ENCODE measurements at regions not wholly inside any gene's neighbourhood (a gene's known extent, or its start where the extent isn't known, plus 50 kb on each side); places are given as distances from the start of the nearest gene placed in this dataset.

DNA sequence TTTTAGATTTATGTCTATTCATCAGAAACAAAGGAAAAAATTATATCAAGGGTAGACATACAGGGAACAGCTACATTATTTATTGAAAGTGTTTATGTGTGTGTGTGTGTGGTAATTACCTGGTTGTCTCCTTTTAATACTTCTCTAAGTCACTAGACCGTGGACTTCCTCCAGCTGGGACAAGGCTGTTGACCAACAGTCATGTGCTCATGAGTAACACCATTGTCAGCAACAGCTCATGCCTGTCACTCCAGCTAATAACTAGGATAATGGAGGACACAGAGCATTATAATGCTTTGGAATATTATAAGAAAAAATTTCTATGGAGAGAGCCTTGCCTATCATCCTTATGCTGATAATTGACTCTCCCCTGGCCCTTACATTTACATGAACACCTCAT lies 125.3 kb upstream of the SALL1 start:
- Histone ChIP-seq H3K27ac (no peak overlapping the region), H3K27me3 (no peaks in the 10 kb centered on the region), H3K36me3 (no peaks in the 10 kb centered on the region), H3K4me3 (no peak overlapping the region), H3K9me3 (peaks cover 4 to 9% of the 10 kb centered on the region in 2 donors), H3K4me1 (no peaks in the 10 kb centered on the region)
- TF ChIP-seq POLR2A (IDR thresholded peaks at IDR 0.05) = no peak
- no peak for TF ChIP-seq CTCF (IDR thresholded peaks at IDR 0.05)
- no peak for TF ChIP-seq POLR2AphosphoS5 (IDR thresholded peaks at IDR 0.05)
- intact Hi-C loops (cut with DNase I; ENCODE audit: low total_unique reads) = no loop called here
- no peak for DNase-seq (ENCODE audit: low spot score in 2 of 2)

- Histone ChIP-seq H3K4me1 (no peaks in the 10 kb centered on the region), H3K9me3 (peaks cover 0 to 5% of the 10 kb centered on the region in 2 donors), H3K36me3 (no peaks in the 10 kb centered on the region), H3K4me3 (no peak overlapping the region), H3K27me3 (no peaks in the 10 kb centered on the region), H3K27ac (no peak overlapping the region)
- DNase-seq (ENCODE audit: low spot score in 2 of 2) = no peak
- no peak for TF ChIP-seq POLR2A (IDR thresholded peaks at IDR 0.05)
- TF ChIP-seq CTCF (IDR thresholded peaks at IDR 0.05) = no peak
- no peak for TF ChIP-seq POLR2AphosphoS5 (IDR thresholded peaks at IDR 0.05)
- intact Hi-C loops (cut with DNase I; ENCODE audit: low total_unique reads) = loop anchor here (5.0 kb wide), 1 partner anchor 305 kb away; no protein-coding TSS in a partner anchor
These were observed 121.3 kb upstream of the SALL1 start for GRCh38 chr16:51272420-51272819.

GRCh38 chr16:51271156-51271701 lies 120.2 kb upstream of the SALL1 start:
- TF ChIP-seq CTCF (IDR thresholded peaks at IDR 0.05) = no peak
- no peak for TF ChIP-seq POLR2A (IDR thresholded peaks at IDR 0.05)
- no peak for TF ChIP-seq POLR2AphosphoS5 (IDR thresholded peaks at IDR 0.05)
- H3K4me1 ChIP-seq = no peaks in the 10 kb centered on the region
- no peak for DNase-seq (ENCODE audit: low spot score in 2 of 2)

DNA sequence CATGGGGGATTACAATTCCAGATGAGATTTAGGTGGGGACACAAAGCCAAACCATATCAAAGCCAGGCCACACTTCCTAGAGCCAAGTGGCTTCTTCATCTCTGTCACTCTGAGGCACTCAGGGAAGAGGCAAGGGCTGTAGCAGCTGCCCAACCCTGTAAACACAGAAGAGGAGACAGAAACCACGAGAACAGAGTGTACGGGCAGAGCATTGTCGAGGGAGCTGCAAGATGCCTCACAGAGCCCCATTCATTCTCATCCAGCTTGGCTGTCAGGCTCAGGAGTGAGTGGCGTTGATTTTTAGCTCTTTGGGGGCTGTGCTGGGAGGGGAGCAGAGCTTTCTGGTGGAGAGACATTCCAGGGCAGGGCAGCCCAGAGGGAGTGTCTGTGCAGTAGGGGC lies 117.2 kb upstream of the SALL1 start:
- no peak for DNase-seq (ENCODE audit: low spot score in 2 of 2)
- Histone ChIP-seq H3K36me3 (no peaks in the 10 kb centered on the region), H3K4me3 (no peak overlapping the region), H3K27ac (no peak overlapping the region), H3K27me3 (no peaks in the 10 kb centered on the region), H3K9me3 (peaks cover 0 to 9% of the 10 kb centered on the region in 2 donors), H3K4me1 (no peaks in the 10 kb centered on the region)
- TF ChIP-seq POLR2AphosphoS5 (IDR thresholded peaks at IDR 0.05) (no peak), CTCF (IDR thresholded peaks at IDR 0.05) (no peak), POLR2A (IDR thresholded peaks at IDR 0.05) (no peak)
- intact Hi-C loops (cut with DNase I; ENCODE audit: low total_unique reads) = no loop called here

More at GRCh38 chr16:51271156-51271701, 120.2 kb upstream of the SALL1 start:
- H3K9me3 ChIP-seq = no peaks in the 10 kb centered on the region
- H3K4me3 ChIP-seq = no peak overlapping the region
- intact Hi-C loops (cut with DNase I; ENCODE audit: low total_unique reads) = loop anchor here (5.0 kb wide), 1 partner anchor 304 kb away; no protein-coding TSS in a partner anchor
- no peaks in the 10 kb centered on the region for H3K27me3 ChIP-seq
- H3K27ac ChIP-seq = no peak overlapping the region
- H3K36me3 ChIP-seq = no peaks in the 10 kb centered on the region

DNA sequence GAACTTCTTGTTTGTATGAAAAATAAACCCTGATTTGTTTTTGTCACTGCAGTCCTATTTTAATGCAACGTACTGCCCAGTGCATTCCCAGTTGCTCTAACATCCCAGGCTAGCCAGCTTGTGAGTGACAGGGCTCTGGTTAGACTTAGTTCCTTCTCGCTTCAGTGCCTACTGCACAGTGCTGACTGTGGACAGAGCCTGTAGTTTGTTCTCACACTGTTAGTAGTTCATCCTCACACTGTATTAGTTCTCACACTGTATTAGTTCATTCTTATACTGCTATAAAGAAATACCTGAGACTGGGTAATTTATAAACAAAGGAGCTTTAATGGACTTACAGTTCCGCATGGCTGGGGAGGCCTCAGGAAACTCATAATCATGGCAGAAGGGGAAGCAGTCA lies 116.6 kb upstream of the SALL1 start:
- H3K27ac ChIP-seq = no peak overlapping the region
- DNase-seq (ENCODE audit: low spot score in 2 of 2) = no peak
- intact Hi-C loops (cut with DNase I; ENCODE audit: low total_unique reads) = no loop called here
- H3K9me3 ChIP-seq = peaks cover 0 to 9% of the 10 kb centered on the region in 2 donors
- H3K27me3 ChIP-seq = no peaks in the 10 kb centered on the region
- H3K4me1 ChIP-seq = no peaks in the 10 kb centered on the region
- TF ChIP-seq POLR2A (IDR thresholded peaks at IDR 0.05) (no peak), CTCF (IDR thresholded peaks at IDR 0.05) (no peak), POLR2AphosphoS5 (IDR thresholded peaks at IDR 0.05) (no peak)
- H3K4me3 ChIP-seq = no peak overlapping the region
- H3K36me3 ChIP-seq = no peaks in the 10 kb centered on the region

Measured in breast epithelium (tissue), 4 donors.